Activated T-helper 17 cell treated with anti-CD3 and anti-CD28 coated beads, Interleukin-2, amount 50 U/mL, for 72 hours (primary cell): ENCODE measurements at regions not wholly inside any gene's neighbourhood (a gene's known extent, or its start where the extent isn't known, plus 50 kb on each side); places are given as distances from the start of the nearest gene placed in this dataset.

Experiments
- ATAC-seq: fragments of 150-1000 bp; cut with Tn5 transposase; replicated peaks from 2 replicates; pipeline ENCODE4 v1.10.0; 2021; ENCODE audit warnings: mild to moderate bottlenecking, moderate library complexity
- H3K27ac Mint-ChIP-seq: one replicate; pipeline ENCODE4 v1.8.0; 2022; ENCODE audit warnings: mixed read lengths
- H3K27me3 Mint-ChIP-seq: one replicate; pipeline ENCODE4 v1.8.0; 2022; ENCODE audit warnings: mixed read lengths
- H3K36me3 Mint-ChIP-seq: one replicate; pipeline ENCODE4 v1.8.0; 2022; ENCODE audit warnings: low read depth, mild to moderate bottlenecking, mixed read lengths
- H3K4me1 Mint-ChIP-seq: one replicate; pipeline ENCODE4 v1.8.0; 2022; ENCODE audit warnings: mixed read lengths
- H3K4me3 Mint-ChIP-seq: one replicate; pipeline ENCODE4 v1.8.0; 2022; ENCODE audit warnings: mild to moderate bottlenecking, mixed read lengths
- H3K9me3 Mint-ChIP-seq: one replicate; pipeline ENCODE4 v1.8.0; 2022; ENCODE audit warnings: mixed read lengths

DNA sequence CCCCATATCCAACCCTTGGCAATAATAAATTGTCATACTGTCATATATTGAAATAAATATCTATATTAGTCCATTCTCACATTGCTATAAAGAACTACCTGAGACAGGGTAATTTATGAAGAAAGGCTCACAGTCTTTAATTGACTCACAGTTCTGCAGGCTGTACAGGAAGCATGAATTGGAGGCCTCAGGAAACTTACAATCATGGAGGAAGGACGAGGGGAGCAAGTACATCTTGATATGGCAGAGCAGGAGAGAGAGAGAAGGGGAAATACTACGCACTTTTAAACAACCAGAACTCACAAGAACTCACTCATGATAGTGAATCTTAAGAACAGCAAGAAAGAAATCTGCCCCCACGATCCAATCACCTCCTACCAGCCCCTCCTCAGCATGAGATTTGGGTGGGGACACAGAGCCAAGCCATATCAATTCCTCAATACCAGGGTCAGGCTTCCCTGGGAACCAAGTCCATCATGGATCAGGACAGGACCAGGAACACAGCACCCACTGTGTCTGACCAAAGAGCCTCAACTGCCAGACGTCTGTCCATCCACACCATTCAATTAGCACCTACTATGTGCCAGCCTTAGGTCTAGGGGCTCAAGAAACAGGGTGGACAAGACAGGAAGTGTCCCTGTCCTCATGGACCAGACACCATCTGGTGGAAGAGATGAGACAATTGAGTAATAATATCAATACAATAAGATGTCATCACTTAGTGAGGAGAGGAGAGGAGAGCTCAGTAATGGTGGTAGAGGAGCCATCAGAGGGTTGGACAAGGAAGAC, 56.9 kb upstream of the TOP3B start:
- peaks cover 14% of the 10 kb centered on the region for H3K27me3 Mint-ChIP-seq
- no peaks in the 10 kb centered on the region for H3K4me1 Mint-ChIP-seq
- H3K4me3 Mint-ChIP-seq = no peak overlapping the region
- H3K27ac Mint-ChIP-seq = no peak overlapping the region
- H3K36me3 Mint-ChIP-seq = no peaks in the 10 kb centered on the region
- ATAC-seq = no peak
- no peaks in the 10 kb centered on the region for H3K9me3 Mint-ChIP-seq

DNA sequence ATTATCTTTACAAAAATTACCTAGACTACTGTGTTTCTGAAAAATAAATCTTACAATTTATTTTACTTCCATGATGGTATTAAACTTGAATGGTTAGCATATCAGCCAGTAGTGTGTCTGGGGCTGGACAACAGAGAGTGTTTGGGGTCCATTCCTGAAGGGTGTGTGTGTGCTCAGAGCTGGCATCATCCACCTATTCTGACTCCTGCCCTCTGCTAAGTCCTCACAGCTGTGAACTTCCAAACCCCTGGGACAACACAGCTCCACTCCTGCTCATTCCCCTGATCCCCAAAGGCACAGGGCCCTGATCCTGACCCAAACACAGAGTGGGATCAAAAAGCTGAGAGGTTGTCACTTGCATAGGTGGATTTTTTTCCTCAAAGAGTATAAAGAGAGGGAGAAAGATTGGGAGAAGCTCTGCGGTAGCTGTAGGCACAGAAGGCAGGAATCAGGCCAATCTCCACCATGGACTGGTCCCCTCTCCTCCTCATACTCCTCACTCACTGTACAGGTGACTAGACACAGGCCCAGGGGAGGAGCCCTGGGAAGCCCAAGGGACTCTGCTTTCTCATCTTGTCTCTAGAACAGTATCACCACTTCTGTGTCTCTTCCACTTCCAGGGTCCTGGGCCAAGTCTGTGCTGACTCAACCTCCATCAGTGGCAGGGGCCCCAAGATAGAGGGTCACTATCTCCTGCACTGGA, 55.7 kb upstream of the TOP3B start:
- ATAC-seq = no peak
- no peak overlapping the region for H3K4me3 Mint-ChIP-seq
- no peaks in the 10 kb centered on the region for H3K9me3 Mint-ChIP-seq
- no peaks in the 10 kb centered on the region for H3K36me3 Mint-ChIP-seq
- no peaks in the 10 kb centered on the region for H3K4me1 Mint-ChIP-seq
- H3K27ac Mint-ChIP-seq = no peak overlapping the region
- H3K27me3 Mint-ChIP-seq = peaks cover 23% of the 10 kb centered on the region

DNA sequence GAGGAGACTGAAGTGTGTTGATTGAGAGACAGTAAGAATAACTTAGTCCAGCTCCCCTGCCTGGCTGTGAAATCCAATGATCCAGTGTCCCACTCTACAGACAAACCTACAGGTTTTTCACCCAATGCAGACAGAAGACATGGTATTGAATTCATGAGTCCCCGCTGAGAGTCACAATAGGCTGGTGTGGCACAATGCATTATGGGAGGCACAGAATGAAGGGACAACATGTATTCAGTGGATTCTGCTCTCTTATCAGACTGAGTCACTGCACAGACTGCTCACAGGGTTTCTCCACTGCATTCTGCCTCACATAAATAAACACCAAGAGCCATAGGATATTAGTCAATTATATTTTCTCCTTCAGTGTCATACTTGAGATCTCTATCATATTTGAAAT, 55.2 kb upstream of the TOP3B start:
- no peaks in the 10 kb centered on the region for H3K36me3 Mint-ChIP-seq
- H3K9me3 Mint-ChIP-seq = no peaks in the 10 kb centered on the region
- no peak for ATAC-seq
- H3K27ac Mint-ChIP-seq = no peak overlapping the region
- no peak overlapping the region for H3K4me3 Mint-ChIP-seq
- H3K27me3 Mint-ChIP-seq = peaks cover 23% of the 10 kb centered on the region
- no peaks in the 10 kb centered on the region for H3K4me1 Mint-ChIP-seq

DNA sequence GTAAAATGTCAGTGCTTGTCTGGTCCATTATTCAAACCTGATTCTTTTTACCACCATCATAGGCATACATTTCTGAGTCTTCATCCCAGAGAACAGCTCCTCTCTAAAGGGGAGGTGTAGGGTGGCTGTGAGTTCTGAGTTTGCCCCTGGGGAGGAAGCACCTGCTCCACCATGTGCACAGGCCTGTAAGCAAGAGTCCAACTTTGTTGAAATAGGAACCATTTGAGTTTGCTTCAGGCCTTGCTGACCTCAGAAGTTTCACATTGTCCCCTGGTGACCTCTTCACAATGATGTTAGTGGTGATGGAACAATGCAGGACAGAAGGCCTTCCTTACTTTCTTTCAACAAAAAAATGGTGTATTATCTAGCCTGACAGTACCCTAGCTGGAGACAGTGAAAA, 54.6 kb upstream of the TOP3B start:
- H3K27ac Mint-ChIP-seq = no peak overlapping the region
- no peak for ATAC-seq

DNA sequence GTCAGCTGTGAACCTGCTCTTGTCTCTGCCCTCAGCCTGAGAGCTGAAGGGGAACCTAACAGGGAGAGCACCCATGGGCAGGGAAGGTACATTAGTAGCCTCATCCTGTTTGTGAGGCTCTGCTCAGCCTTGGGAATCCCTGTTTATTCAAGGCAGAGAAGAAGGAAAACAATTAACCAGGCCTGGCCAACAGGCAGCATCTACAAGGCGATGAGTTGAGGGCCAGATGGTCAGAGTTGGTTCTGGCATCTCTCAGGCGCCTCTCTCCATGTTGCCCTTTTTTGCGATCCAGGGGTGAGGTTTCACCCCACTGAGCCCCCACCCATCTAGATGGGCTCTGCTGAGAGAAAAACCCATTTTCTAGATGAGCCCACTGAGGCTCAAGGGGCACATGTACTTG, 54.0 kb upstream of the TOP3B start:
- Mint-ChIP-seq H3K36me3 (no peaks in the 10 kb centered on the region), H3K27ac (no peak overlapping the region), H3K4me3 (no peak overlapping the region), H3K9me3 (no peaks in the 10 kb centered on the region), H3K27me3 (peaks cover 23% of the 10 kb centered on the region), H3K4me1 (no peaks in the 10 kb centered on the region)
- ATAC-seq = no peak

More for the DNA sequence above, 54.6 kb upstream of the TOP3B start:
- H3K36me3 Mint-ChIP-seq = no peaks in the 10 kb centered on the region
- H3K27me3 Mint-ChIP-seq = peaks cover 23% of the 10 kb centered on the region
- H3K9me3 Mint-ChIP-seq = no peaks in the 10 kb centered on the region
- H3K4me1 Mint-ChIP-seq = no peaks in the 10 kb centered on the region
- no peak overlapping the region for H3K4me3 Mint-ChIP-seq

DNA sequence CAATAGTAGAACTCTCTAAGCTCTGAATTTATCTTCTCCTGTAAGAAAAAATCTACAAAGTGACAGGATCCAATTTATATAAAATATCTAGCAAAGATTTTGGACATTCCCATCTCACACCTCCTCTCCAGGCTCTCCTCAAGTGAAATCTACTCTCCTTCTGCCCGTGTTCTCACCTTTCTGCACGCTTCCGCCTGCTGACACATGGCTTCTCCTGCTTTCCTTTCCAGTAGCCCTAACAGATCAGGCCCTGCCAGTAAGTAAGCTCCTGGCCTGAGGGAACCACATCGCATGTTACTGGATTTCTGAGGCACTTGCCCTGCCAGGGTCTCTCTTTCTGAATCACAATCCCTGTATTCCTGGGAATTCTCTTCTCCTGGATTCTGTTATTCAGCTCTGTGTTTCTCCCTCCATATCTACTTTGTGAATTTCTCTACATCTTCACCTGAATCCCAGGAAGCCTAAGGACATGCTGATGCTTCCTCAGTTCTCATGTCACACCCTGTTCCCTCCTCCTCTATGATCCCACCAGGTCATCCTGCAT, 53.3 kb upstream of the TOP3B start:
- ATAC-seq = no peak
- Mint-ChIP-seq H3K27ac (no peak overlapping the region), H3K36me3 (no peaks in the 10 kb centered on the region), H3K4me3 (no peak overlapping the region), H3K27me3 (peaks cover 23% of the 10 kb centered on the region), H3K9me3 (no peaks in the 10 kb centered on the region), H3K4me1 (no peaks in the 10 kb centered on the region)

DNA sequence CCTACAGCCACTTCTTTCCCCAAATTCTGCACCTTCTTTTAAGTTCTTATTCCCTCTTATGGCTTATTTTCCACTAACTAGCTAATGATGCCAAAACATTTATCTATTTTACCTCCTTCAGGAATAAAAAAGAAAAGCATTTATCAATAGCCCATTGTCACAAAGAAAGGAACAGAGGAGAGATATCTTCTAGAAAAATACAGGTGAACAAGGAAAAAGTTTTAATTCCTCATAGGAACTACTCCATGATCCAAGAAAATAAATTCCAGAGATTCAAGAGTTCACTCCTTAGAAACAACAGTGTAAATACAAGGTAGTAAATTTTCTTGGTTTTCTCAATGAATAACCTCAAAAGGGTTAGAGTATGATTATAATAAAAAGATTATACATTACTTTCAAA, 52.6 kb upstream of the TOP3B start:
- Mint-ChIP-seq H3K4me1 (no peaks in the 10 kb centered on the region), H3K27ac (no peak overlapping the region), H3K27me3 (peaks cover 23% of the 10 kb centered on the region), H3K4me3 (no peak overlapping the region), H3K36me3 (no peaks in the 10 kb centered on the region), H3K9me3 (no peaks in the 10 kb centered on the region)
- ATAC-seq = no peak

DNA sequence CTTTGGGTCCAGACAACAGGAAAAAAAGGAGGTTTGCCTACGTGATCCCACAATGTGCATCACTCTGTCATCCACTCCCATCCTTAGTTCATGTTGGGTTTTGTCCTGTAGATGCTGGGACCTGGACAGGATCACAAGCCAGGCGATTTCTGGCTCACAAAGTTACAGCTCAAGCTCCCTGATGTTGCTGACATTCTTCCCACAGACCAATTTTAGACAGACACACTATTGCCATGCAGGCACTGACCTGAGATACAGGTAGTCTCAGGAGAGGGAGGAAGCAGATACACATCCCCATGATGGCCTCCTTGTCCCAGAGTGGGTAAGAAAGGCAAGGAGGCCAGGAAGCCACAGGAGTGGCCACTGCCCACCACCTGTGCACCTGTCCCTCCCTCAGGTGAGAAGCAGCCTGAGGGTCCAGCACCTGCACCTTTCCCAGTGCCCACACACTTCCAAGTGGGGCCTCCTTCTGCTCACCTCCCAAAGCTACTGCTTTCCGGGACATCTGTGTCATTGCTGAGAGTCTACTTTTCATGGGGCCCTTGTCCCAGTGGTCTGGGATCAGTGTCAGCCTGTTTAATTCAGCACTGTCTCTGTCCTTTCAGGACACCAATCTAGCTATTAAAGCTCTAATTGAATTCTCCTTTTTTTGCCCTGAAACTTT, 52.0 kb upstream of the TOP3B start:
- no peaks in the 10 kb centered on the region for H3K36me3 Mint-ChIP-seq
- no peak for ATAC-seq
- no peak overlapping the region for H3K4me3 Mint-ChIP-seq
- H3K27me3 Mint-ChIP-seq = peaks cover 18% of the 10 kb centered on the region
- H3K27ac Mint-ChIP-seq = no peak overlapping the region
- H3K9me3 Mint-ChIP-seq = no peaks in the 10 kb centered on the region
- H3K4me1 Mint-ChIP-seq = no peaks in the 10 kb centered on the region

DNA sequence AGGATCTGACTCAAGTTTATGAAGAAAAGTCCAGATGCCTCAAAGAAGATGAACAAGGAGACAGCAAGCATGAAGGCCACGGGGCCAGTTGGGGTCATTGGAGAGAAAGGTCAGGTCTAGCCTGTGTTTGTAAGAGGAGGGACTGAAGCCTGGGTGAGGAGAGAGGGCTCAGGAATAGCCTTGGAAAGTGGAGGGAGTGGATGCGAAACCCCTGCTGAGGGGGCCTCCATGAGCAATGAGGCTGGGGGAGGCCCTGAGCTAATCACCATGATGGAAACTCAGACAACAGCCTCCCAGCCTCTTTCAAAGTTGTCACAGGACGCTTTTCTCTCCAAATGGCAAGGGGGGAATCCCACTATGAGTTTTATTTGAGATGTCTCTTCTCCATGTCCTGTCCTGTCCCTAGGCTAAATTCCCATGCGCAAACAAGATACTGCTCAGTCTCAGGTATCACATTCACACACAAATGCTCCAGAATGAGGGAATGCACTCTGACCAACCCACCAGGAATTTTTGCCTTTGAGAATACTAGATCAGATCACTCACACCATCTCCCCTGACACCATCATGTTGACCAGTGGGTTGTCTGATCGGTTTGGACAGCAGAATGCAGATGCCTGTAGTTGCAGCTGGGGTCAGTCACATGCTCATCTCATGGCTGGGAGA, 51.3 kb upstream of the TOP3B start:
- no peaks in the 10 kb centered on the region for H3K4me1 Mint-ChIP-seq
- ATAC-seq = no peak
- no peak overlapping the region for H3K27ac Mint-ChIP-seq
- no peaks in the 10 kb centered on the region for H3K9me3 Mint-ChIP-seq
- H3K4me3 Mint-ChIP-seq = no peak overlapping the region
- peaks cover 15% of the 10 kb centered on the region for H3K27me3 Mint-ChIP-seq
- no peaks in the 10 kb centered on the region for H3K36me3 Mint-ChIP-seq

DNA sequence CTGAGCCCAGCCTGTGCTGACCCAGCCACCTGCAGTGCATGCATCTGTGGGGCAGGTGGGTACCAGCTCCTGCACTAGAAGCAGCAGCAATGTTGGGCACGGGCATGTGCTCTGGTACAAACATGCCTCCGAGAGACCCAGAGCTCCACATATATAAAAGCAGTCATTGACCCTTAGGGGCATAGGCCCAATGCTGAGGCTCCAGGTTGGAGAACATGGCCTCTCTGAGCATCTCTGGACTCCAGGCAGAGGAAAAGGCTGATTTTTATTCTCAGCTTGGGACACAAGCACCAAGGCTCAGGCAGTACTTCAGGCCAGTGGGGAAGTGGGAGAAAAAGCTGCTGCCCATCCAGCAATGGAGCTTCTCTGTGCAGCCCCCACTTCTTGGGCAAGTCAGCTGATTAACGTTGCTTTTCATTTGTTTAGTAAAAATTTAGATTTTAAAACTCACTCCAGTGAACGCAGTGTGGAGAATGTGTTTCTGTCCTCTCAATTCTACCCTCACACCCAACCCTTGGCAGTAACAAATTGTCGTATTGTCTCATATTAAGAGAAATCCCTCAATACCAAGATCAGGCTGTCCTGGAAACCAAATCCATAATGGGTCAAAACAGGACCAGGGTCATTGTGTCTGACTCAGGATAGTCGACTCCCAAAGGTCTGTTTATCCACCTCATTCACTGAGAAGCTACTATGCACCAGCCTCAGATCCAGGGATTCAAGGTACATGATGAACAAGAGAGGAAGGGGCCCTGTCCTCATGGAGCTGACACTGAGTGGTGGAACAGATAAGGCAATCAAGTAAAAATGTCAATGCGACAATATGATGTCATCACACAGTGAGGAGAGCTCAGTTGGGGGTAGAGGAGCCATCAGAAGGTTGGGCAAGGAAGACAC, 50.6 kb upstream of the TOP3B start:
- no peak for ATAC-seq
- no peak overlapping the region for H3K4me3 Mint-ChIP-seq
- no peaks in the 10 kb centered on the region for H3K36me3 Mint-ChIP-seq
- no peak overlapping the region for H3K27ac Mint-ChIP-seq
- peaks cover 15% of the 10 kb centered on the region for H3K27me3 Mint-ChIP-seq
- no peaks in the 10 kb centered on the region for H3K9me3 Mint-ChIP-seq
- no peaks in the 10 kb centered on the region for H3K4me1 Mint-ChIP-seq

DNA sequence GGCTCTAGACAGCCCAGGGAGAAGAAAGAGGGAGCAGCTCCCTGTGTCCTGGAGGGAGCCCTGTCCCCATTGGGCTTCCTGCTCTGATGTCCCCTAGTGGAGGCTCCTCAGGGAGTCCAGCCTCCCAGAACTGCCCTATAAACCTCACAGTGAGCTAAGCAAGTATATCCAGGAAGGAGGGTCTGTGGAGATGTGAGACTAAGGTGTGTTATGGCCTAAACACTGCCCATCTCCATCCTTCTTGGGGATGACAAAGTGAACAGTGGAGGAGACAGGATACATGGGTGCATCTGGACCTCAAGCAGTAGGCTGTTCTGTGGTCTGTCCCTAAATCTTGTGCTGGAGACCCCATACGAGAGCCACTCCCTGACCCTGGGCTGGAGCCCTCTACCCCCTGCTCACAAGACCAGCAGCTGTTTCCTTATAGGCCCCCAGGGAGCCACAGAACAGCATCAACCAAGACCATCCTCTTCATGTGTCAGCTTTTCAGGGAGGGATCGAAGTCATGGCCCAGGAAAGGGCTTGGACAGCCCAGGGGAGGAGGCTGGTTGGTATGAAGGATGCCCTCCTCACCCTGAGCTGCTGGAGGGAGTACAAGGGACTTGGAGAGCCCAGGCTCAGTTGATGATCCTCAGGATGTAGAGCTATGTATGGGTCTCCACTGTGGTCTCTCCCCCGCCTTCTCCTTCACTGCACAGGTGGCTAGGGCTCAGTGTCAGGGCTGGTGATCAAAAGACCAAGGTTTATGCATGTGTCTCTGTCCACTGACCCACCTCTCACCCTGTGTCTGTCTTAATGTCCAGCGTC, 49.7 kb upstream of the TOP3B start:
- no peak for ATAC-seq
- H3K4me1 Mint-ChIP-seq = no peaks in the 10 kb centered on the region
- H3K4me3 Mint-ChIP-seq = no peak overlapping the region
- H3K9me3 Mint-ChIP-seq = no peaks in the 10 kb centered on the region
- H3K36me3 Mint-ChIP-seq = no peaks in the 10 kb centered on the region
- H3K27ac Mint-ChIP-seq = no peak overlapping the region
- peaks cover 15% of the 10 kb centered on the region for H3K27me3 Mint-ChIP-seq
